HUDEP-2 (cell line): ENCODE measurements at regions not wholly inside any gene's neighbourhood (a gene's known extent, or its start where the extent isn't known, plus 50 kb on each side); places are given as distances from the start of the nearest gene placed in this dataset.

Source experiments
- DNase-seq, 76 experiments: peaks; one replicate each; lab custom pipeline; 2025; ENCODE audit not compliant: unreplicated experiment in 76 of 76; lab: John Stamatoyannopoulos, UW

DNA sequence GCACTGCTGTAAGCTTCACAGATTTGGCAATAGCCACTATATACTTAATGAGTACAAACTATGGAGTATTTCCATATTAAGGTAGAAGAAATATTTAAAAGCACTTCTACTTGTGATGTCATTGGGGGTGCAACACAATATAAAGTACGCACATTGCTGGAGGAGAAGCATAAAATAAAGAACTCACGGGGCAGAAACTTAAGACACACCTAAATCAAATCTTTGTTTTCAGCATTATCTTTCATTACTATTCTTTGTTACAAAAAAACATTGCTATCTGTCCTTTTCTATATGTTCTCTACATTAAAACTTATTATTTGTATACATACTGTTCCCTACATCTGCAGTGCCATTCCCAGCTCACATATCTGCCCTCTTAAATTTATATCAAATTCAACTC is 93.3 kb upstream of the VPREB1 start:
- DNase-seq: no peak

DNA sequence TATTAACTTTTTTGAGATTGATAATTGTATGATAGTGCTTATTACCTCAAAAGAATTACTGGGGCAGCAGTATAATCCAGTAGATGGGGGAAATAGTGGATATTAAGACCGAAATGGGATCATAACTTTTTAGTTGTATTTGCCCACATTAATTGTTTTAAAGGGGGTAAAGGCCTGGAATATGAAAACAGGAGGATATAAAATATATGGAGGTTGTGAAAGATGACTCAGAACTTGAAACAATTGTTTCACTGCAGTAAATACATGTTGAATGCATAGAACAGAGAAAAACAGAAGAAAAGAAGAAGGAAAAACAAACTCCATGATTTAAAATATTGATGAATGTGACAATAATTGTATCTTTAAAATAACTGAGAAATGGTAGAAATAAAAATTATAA is 94.1 kb upstream of the VPREB1 start:
- DNase-seq: no peak

DNA sequence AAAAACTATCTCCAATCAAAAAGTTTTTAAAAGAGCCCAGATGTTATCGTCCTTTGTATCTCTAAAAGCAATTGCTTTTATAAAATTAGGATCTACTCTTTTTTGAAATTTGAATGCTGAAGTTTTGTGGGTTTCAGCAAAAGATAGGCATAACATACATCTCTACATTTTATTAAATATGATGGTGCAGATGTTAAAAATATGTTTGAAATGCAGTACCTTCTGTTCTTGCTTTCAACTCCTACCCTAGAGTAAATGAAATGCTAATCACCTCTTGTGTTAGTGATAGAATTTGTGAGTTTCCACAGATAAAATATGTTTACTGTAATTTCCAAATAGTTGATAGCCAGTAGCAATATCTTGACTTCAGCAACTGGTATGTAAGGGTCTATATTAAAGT is 95.7 kb upstream of the VPREB1 start:
- no peak for DNase-seq

DNA sequence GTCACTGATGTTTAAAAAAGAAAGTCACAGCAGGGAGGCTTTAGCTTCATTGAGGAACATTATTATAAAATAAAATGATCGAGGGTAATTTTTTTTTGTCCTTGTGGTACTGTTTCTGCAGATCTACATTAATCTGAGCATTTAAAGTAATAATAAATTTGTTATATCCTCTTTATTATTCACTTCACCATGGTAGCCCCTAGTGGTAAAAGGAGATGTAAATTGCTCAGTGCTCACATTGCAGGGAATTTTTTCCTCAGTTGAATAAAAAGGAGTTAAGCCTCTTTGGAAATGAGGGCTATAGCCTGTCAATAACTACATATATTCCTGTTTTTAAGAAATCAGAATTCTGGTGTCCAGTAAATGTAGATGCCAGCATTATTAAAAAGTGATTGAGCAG is 99.7 kb upstream of the VPREB1 start:
- no peak for DNase-seq

DNA sequence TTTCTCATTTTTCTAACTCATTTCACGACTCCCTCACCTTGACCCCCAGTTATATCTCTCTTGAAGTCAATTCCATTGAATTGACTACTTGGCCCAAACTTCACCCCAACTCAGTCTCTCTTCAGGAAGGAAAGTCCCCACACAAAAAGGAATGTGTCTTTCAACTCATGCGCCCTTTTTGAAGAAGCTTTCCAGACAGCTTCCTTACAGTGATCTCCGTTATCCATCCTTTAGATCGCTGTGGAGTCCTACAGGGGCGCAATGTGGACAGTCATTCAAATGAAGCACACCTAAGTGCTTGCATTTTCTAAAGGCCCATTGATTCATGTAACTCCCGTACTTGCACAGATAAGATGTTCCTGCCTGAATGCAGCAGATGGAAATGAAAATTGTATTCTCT is 101.1 kb upstream of the VPREB1 start:
- no peak for DNase-seq

DNA sequence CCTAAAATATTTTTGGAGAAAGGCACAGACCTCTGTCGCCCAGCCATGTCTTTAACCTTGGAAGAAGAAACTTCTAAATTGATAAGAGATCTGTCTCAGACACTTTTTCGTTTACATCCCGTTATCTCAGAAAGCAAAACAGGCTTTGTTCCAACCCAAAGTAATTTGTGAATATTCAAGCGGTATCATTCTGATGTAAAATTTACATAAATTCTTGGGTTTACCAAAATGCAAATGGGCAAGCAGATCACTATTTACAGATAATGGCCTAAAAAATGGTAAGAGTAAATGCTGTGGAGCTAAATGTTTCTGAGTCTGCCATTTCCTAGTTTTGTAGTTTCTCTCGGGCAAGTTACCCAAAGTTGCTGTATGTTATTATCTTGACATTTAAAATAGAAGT is 101.9 kb upstream of the VPREB1 start:
- no peak for DNase-seq

DNA sequence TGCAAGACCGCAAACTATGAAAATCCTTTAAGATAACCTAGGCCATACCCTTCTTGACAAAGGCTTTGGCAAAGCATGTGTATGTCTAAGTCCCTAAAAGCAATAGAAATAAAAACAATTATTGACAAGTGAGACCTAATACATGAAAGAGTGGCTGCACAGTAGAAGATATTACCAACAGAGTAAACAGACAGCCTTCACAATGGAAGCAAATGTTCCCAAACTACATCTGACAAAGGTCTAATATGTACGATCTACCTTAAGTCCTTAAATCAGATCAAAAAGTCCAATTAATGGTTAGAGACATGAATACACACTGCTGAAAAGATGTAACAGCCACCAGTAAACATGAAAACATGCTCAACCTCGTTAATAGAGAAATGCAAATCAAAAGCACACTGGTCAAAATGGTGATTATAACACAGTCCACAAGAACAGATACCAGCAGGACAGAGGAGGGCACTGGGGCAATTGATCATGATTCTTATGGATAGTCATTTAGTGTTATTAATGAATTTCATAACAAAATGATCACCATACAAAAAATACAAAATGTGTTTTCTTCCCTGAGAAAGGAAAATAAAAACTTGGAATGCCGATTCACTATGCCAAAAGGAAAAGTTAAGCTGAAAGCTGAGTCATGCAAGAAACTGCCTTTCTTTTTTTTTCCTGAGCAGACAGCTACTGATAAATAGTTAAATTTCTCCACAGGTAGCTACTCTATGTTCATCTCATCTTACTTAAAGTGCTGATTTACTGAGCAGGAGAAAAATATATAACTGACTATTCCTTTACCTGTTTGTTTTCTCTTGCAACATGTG is 102.6 kb upstream of the VPREB1 start:
- no peak for DNase-seq

DNA sequence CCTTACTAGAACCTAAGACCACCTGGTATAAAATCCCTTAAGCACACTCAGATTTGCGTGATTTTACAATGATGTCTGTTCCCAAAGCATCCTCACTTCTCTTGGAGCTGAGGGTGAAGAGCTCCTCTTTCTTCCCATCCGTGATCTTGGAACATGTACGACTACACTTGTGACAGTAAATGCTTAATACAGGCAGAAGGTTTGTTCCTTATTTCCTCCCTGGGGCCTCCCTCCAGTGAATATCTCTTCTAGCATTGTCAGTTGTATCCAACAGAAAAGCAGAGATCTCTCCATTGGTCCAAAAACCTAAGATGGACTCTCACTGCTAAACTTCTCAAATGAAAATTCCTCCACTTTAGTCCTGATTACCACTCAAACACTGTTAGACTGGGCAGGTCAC is 103.6 kb upstream of the VPREB1 start:
- no peak for DNase-seq

DNA sequence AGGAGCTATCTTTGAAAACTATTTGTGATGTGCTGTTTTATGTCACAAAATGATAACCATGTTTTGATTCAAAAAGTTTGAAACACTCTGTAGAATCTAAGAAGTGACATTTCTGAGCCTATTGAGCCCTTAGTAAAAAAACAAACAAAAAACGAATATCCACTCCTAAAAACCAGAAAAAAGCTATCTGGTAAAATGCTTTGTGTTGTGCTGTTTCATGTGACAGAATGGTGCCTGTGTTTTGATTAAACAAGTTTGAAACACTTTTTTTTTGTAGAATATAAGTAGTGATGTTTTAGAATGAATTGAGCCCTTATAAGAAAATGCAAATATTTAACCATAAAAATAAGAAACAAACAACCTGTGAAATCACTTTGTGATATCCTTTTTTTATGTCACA is 105.2 kb upstream of the VPREB1 start:
- no peak for DNase-seq

DNA sequence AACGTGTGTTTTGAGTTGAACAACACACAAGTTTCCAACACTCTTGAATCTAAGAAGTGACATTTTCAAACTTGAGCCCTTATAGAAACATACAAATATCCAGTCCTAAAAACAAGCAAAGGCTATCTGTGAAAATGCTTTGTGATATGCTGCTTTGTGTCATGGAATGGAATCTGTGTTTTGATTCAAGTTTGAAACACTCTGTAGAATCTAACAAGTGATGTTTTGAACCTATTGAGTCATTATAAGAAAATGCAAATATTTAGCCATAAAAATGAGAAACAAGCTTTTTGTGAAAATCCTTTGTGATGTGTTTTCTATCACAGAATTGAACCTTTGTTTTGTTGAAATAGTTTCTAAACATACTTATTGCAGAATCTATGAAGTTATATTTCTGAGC is 105.7 kb upstream of the VPREB1 start:
- DNase-seq: no peak

DNA sequence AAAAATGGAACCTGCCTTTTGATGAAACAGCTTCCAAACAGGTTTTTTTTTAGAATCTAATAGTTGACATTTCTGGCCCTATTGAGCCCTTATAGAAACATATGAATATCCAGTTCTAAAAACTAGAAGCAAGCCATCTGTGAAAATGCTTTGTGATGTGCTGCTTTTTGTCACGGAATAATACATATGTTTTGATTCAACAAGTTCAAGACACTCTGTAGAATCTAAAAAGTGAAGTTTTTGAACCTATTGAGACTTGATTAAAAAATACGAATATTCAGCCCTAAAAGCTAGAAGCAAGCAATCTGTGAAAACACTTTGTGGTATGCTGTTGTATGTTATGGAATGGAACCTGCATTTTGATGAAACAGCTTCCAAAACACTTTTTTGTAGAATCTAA is 106.7 kb upstream of the VPREB1 start:
- no peak for DNase-seq

DNA sequence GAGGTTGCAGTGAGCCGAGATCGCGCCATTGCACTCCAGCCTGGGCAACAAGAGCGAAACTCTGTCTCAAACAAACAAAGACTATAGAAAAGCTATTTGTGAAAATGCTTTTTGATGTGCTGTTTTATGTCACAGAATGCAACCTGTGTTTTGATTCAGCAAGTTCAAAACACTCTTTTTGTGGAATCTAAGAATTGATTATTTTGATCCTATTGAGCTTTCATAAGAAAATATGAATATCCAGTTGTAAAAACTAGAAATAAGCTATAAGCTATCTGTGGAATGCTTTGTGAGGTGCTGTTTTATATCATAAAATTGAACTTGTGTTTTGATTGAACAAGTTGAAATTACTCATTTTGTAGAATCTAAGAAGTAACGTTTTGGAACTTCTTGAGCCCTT is 110.7 kb upstream of the VPREB1 start:
- DNase-seq: no peak

DNA sequence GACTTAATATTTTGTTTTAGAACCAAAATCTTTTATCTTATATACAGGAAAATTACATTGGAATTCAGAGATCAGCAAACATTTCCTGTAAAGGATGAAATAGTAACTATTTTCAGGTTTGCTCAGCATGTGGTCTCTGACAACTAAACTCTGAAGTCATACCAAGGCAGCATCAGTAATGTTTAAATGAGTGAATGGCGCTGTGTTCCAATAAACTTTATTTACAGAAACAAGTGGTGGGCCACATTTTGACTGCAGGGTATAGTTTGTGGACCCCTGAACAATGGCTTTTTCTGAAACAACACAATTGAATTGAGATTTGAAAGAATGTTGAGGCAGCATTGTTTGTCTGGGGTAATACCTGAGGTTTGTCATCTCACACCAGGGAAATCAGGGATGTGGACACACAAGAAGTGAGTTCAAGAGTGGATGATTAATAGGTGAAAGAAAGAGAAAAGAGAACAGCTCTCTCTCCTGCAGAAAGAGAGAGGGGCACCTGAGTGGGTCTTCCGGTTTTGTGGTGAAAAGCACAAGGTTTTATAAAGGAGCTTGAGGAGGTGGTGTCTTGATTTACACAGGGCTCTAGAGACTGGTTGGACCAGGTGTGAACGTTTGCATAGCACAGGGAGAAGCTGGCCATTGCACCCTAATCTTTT is 113.5 kb upstream of the VPREB1 start:
- DNase-seq: no peak

DNA sequence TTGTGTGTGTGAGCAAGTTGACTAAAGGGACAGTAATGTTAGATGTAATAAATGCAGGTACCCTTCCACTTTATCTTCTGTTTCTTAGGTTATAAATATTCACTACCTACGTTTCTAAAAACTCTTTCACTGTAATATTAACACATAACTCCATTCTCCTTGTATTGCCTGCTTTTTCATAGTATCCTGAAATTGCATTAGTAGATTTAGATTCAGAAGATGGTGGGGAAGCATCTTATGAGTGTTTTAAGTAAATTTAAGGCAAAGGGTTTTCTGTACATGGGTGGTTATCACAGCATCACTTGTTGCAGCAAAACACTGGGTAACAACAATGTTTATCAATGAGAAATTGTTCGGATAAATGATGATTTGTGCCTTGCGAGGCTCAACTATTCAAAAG is 115.2 kb upstream of the VPREB1 start:
- no peak for DNase-seq

DNA sequence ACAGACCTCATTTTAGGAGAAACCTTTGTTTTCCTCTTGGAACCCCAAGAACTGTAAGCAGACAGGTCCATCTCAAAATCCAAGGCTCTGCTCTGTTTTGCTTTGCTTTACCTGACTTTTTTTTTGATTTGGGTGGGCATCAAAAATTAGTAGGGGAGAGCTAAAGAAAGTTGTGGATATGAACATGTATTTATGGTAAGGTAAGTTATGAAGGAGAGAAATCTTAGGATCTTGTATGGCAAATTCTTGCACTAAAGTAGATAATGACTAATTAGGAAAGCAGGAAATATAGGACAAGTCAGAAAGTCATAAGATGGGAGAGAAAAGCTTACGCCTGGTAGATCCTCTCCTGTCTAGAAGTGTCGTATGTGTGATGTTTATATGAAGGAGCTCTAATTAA is 116.1 kb upstream of the VPREB1 start:
- no peak for DNase-seq

DNA sequence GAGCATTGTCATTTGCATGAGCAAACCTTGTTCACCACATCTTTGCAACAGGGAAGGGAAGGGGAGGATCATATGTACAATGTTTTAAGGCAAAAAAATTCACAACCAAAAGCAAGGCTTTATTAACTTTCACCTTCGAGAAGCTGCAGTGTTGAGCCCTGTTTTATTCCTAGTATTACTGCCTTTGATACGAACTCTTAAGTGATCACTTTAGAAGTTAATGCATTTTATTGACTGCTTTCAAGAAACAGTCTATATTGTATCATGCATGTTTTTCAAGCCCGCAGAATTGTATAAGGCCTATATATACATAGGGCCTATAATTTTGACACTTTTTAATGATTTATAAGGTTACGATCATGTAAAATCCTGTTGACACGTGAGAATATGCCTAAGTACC is 117.5 kb upstream of the VPREB1 start:
- no peak for DNase-seq

DNA sequence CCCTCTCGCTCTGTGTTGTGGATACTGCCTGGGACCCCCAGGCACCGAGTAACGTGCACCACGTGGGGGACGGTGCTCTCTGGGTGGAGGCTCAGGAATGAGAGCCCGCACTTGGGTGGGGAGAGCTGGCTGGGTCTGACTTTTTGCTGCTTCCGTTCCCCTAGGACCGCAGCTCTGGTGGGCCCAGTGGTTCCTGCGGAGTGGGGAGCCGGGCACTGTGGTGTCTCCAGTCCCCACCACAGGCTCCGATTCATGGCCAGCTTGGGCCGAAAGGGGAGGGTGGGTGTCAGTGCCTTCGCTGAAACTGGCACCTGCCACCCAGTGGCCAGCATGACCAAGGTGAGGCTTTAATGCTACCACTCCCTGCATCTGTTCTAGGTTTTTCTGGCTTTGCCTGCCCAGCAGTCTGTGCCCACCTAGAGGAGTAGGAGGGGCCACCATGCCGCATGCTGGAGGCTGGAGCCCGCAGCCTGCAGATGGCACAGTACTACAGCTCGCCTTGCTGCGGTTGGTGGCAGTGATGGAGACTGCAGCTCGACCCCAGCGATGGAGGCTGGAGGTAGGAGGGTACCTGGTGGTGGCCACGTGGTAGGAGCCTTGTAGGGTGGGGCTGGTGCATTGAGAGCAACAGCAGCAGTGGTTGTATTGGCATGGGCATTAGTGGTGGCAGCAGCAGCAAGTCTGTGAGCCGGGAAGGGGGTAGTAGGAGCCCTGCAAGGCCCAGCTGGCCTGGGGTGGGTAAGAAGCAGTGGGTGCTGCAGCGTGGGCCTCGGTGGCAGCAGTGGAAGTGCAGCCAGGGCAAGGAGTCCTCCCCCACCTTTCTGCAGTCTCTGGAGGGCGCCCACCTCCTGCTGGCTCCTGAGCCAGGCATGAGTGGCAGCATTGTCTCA is 118.8 kb upstream of the VPREB1 start:
- no peak for DNase-seq

DNA sequence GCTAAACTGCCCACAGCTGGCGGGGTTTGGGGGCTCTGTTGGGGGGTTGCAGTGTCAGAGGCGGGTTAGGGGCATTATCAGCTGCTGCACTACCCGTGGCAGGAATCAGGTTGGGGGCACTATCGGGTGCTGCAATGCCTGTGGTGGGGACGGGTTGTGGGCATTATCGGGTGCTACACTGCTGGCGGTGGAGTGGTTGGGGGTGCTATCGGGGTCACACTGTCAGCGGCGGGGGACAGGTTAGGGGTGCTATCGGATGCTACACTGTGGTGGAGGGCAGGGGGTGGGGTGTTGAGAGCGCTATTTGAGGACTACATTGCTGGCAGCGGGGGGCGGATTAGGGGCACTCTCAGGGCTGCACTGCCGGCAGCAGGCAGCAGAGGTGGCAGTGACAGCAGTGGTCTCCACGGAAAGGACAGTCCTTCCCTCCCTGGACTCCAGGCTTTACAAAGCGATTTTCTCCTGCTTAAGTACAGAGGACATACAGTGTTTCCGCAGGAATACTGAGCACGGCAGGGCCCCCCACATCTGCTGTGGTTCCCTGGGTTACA is 119.5 kb upstream of the VPREB1 start:
- DNase-seq: no peak

DNA sequence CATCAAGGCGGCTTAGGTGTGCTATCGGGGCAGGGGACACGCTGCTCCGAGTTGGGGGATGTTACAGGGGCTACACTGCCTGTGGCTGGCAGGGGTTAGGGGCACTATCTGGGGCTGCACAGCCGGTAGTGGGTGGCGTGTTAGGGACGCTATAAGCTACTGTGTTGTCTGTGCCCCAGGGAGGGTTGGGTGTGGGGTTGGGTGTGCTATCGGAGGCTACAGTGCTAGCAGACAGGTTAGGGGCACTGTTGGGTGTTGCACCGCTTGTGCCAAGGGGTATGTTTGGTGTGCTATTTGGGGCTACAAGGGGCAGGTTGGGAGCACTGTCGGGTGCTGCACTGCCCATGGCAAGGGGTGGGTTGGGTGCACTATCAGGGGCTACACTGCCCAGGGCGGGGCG is 120.2 kb upstream of the VPREB1 start:
- no peak for DNase-seq

DNA sequence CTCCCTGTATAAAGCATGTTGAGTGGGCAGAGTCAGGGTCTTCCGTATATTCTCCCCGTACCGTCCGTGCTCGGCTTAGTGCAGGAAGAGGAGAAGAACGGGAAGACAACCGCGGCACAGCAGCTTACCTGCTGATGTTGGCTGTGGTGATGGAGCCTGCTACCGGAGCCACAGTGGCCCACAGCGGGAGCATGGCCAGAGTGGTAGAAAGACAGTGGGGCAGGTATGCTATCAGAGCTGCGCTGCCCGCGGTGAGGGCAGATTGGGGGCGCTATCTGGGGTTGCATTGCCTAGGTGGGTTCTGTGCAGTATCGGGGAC is 120.7 kb upstream of the VPREB1 start:
- no peak for DNase-seq

DNA sequence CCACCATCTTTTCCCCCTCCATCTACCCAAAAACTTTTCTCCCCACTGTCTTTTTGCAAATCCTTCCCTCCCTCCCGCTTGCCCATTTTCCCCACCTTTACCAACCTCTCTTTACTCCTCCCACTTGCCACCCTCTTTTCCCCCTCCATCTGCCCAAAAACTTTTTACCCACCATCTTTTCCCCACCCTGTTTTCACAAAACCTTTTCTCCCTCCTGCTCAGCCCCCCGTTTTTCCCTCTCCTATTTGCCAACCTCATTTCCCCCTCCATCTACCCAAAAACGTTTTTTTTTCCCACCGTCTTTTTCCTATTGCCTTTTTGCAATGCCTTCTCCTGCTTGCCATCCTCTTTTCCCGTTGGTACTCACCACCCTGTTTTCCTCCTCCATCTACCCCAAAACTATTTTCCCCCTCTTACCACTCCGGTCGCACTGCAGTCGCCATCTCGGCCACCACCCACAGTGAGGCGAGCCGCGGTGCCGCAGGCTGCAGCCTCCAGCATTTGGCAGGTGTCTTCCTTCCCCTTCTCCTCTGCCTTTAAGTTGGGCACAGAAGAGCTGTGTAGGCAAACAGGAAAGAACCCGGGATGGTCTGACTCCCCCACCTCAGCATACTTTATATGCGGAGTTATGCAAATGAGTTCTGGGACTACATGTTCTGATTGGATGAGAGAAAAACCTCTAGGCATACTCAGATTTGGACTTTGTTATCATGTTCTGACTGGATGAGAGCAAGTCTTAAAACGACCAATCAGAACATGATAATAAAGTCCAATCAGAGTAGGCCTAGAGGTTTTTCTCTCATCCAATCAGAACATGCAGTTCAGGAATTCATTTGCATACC is 121.2 kb upstream of the VPREB1 start:
- DNase-seq: no peak
